Putamen (tissue), 1 donor: ENCODE measurements at regions not wholly inside any gene's neighbourhood (a gene's known extent, or its start where the extent isn't known, plus 50 kb on each side); places are given as distances from the start of the nearest gene placed in this dataset.

ENCODE experiments used
- DNase-seq: peaks from one replicate; pipeline ENCODE4 v3.0.0-alpha.2; 2016; ENCODE audit warnings: low spot score

GRCh38 chr17:77647531-77647930 lies 311.0 kb upstream of the TNRC6C start:
- DNase-seq, result no peak

GRCh38 chr17:77649717-77650211 lies 308.7 kb upstream of the TNRC6C start:
- DNase-seq, result no peak

GRCh38 chr17:77651988-77652387 lies 306.5 kb upstream of the TNRC6C start:
- no peak for DNase-seq

GRCh38 chr17:77654296-77654695 lies 304.2 kb upstream of the TNRC6C start:
- DNase-seq, result no peak

- no peak for DNase-seq
These were observed 303.7 kb upstream of the TNRC6C start for GRCh38 chr17:77654850-77655249.

GRCh38 chr17:77656054-77656453 lies 302.4 kb upstream of the TNRC6C start:
- no peak for DNase-seq

- DNase-seq, result no peak
These were observed 300.7 kb upstream of the TNRC6C start for GRCh38 chr17:77657839-77658238.

- DNase-seq, result no peak
These were observed 298.0 kb upstream of the TNRC6C start for GRCh38 chr17:77660524-77660923.

- DNase-seq, result no peak
These were observed 295.7 kb upstream of the TNRC6C start for GRCh38 chr17:77662833-77663232.

- no peak for DNase-seq
These were observed 294.3 kb upstream of the TNRC6C start for GRCh38 chr17:77664097-77664729.

- no peak for DNase-seq
These were observed 292.7 kb upstream of the TNRC6C start for GRCh38 chr17:77665833-77666232.

GRCh38 chr17:77666462-77666861 lies 292.0 kb upstream of the TNRC6C start:
- DNase-seq, result no peak

- DNase-seq, result no peak
These were observed 291.6 kb upstream of the TNRC6C start for GRCh38 chr17:77666881-77667395.

GRCh38 chr17:77667478-77667877 lies 291.0 kb upstream of the TNRC6C start:
- no peak for DNase-seq

- no peak for DNase-seq
These were observed 290.0 kb upstream of the TNRC6C start for GRCh38 chr17:77668518-77668917.

GRCh38 chr17:77670173-77670572 lies 288.3 kb upstream of the TNRC6C start:
- DNase-seq, result no peak

GRCh38 chr17:77674358-77674757 lies 284.1 kb upstream of the TNRC6C start:
- DNase-seq, result no peak

- no peak for DNase-seq
These were observed 283.1 kb upstream of the TNRC6C start for GRCh38 chr17:77675411-77675810.

GRCh38 chr17:77675816-77676215 lies 282.7 kb upstream of the TNRC6C start:
- DNase-seq, result no peak

GRCh38 chr17:77676237-77676661 lies 282.3 kb upstream of the TNRC6C start:
- no peak for DNase-seq

GRCh38 chr17:77677211-77677610 lies 281.3 kb upstream of the TNRC6C start:
- no peak for DNase-seq

GRCh38 chr17:77677630-77678029 lies 280.9 kb upstream of the TNRC6C start:
- no peak for DNase-seq

- DNase-seq, result no peak
These were observed 278.9 kb upstream of the TNRC6C start for GRCh38 chr17:77679589-77679988.

GRCh38 chr17:77681861-77682260 lies 276.6 kb upstream of the TNRC6C start:
- no peak for DNase-seq
